ENCODE measurements at regions not wholly inside any gene's neighbourhood (a gene's known extent, or its start where the extent isn't known, plus 50 kb on each side); places are given as distances from the start of the nearest gene placed in this dataset.

DNA sequence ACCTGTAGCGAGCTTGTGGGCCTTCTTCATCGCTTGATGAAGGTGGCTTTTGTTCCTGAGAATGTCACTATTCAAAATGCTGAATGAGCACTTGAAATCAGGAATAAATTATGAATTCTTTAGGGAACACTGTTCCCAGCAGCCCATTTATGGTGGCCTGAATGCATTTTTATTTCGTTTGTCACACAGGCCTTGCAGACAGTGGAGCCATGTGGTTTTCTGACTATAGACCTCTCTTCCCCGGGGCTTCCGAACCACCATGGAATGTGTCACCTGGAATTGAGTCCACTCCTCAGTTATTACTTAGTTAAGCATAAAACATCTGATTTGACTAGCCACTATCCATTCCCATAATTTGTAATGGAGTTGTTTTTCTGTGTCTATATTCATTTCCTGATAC lies 396.9 kb downstream of the IRS2 start:
- TF ChIP-seq POLR2AphosphoS5 (IDR thresholded peaks at IDR 0.05; ENCODE audit: borderline replicate concordance, low read depth, low read length) = no peak
- TF ChIP-seq EZH2 (IDR thresholded peaks at IDR 0.05) = no peak
- TF ChIP-seq FOXP2 (optimal IDR thresholded peaks at IDR 0.05; ENCODE audit: control extremely low read depth, extremely low read length, insufficient read depth) = no peak

All from SK-N-MC (cell line).